ENCODE measurements at regions not wholly inside any gene's neighbourhood (a gene's known extent, or its start where the extent isn't known, plus 50 kb on each side); places are given as distances from the start of the nearest gene placed in this dataset.

GRCh38 chr7:25897261-25897782 is 254.7 kb upstream of the NFE2L3 start:
- no peak overlapping the region for H3K4me3 ChIP-seq (ENCODE audit: low read depth, low read length)
- ChIA-PET CTCF (interaction anchor here (0.6 to 10.2 kb wide), 9 partner anchors 194 to 1283 kb away, joined by 3 to 365 read pairs (median 6); no protein-coding TSS in a partner anchor), POLR2A (no interaction called here)
- H3K9me3 ChIP-seq (ENCODE audit: control insufficient read depth, insufficient read depth, low read length), result no peaks in the 10 kb centered on the region; the same call in 1 of the 2 replicates
- H3K27ac ChIP-seq (ENCODE audit: low read depth, low read length), result no peak overlapping the region
- peaks cover 21% of the 10 kb centered on the region for H3K27me3 ChIP-seq (ENCODE audit: control insufficient read depth, insufficient read depth, low read length)
- no peak for DNase-seq (ENCODE audit: low read depth, low spot score)
- no peak for TF ChIP-seq CTCF (IDR thresholded peaks at IDR 0.05; ENCODE audit: low read depth, low read length)

GRCh38 chr7:25900245-25900644 is 251.8 kb upstream of the NFE2L3 start:
- H3K27ac ChIP-seq (ENCODE audit: low read depth, low read length), result no peak overlapping the region
- no peak overlapping the region for H3K4me3 ChIP-seq (ENCODE audit: low read depth, low read length)
- ChIA-PET CTCF (interaction anchor here (1.0 to 2.2 kb wide), 3 partner anchors 7 to 465 kb away, joined by 3 to 12 read pairs (median 4); no protein-coding TSS in a partner anchor), POLR2A (no interaction called here)
- no peak for DNase-seq (ENCODE audit: low read depth, low spot score)
- H3K27me3 ChIP-seq (ENCODE audit: control insufficient read depth, insufficient read depth, low read length), result peaks cover 21% of the 10 kb centered on the region
- no peaks in the 10 kb centered on the region; the same call in 1 of the 2 replicates for H3K9me3 ChIP-seq (ENCODE audit: control insufficient read depth, insufficient read depth, low read length)
- no peak for TF ChIP-seq CTCF (IDR thresholded peaks at IDR 0.05; ENCODE audit: low read depth, low read length)

- ChIA-PET CTCF (interaction anchor here (0.6 to 2.2 kb wide), 3 partner anchors 8 to 1279 kb away, joined by 3 to 12 read pairs (median 4); no protein-coding TSS in a partner anchor), POLR2A (no interaction called here)
- no peak for DNase-seq (ENCODE audit: low read depth, low spot score)
- no peak for TF ChIP-seq CTCF (IDR thresholded peaks at IDR 0.05; ENCODE audit: low read depth, low read length)
- no peak overlapping the region for H3K4me3 ChIP-seq (ENCODE audit: low read depth, low read length)
- H3K27me3 ChIP-seq (ENCODE audit: control insufficient read depth, insufficient read depth, low read length), result peaks cover 14% of the 10 kb centered on the region
- H3K27ac ChIP-seq (ENCODE audit: low read depth, low read length), result no peak overlapping the region
- H3K9me3 ChIP-seq (ENCODE audit: control insufficient read depth, insufficient read depth, low read length), result no peaks in the 10 kb centered on the region
Measured at GRCh38 chr7:25900877-25901276, 251.1 kb upstream of the NFE2L3 start.

GRCh38 chr7:25901658-25902057 is 250.3 kb upstream of the NFE2L3 start:
- H3K27ac ChIP-seq (ENCODE audit: low read depth, low read length), result no peak overlapping the region
- ChIA-PET CTCF (interaction anchor here (1.7 to 2.2 kb wide), 2 partner anchors 9 to 464 kb away, joined by 4 to 12 read pairs; no protein-coding TSS in a partner anchor), POLR2A (no interaction called here)
- TF ChIP-seq CTCF (IDR thresholded peaks at IDR 0.05; ENCODE audit: low read depth, low read length), result no peak
- DNase-seq (ENCODE audit: low read depth, low spot score), result no peak
- H3K4me3 ChIP-seq (ENCODE audit: low read depth, low read length), result no peak overlapping the region
- H3K27me3 ChIP-seq (ENCODE audit: control insufficient read depth, insufficient read depth, low read length), result peaks cover 13% of the 10 kb centered on the region
- no peaks in the 10 kb centered on the region for H3K9me3 ChIP-seq (ENCODE audit: control insufficient read depth, insufficient read depth, low read length)

- ChIA-PET CTCF (interaction anchor here (1.0 to 2.2 kb wide), 2 partner anchors 13 to 459 kb away, joined by 3 to 7 read pairs; no protein-coding TSS in a partner anchor), POLR2A (no interaction called here)
- H3K27ac ChIP-seq (ENCODE audit: low read depth, low read length), result no peak overlapping the region
- TF ChIP-seq CTCF (IDR thresholded peaks at IDR 0.05; ENCODE audit: low read depth, low read length), result no peak
- peaks cover 3% of the 10 kb centered on the region for H3K27me3 ChIP-seq (ENCODE audit: control insufficient read depth, insufficient read depth, low read length)
- no peak overlapping the region for H3K4me3 ChIP-seq (ENCODE audit: low read depth, low read length)
- no peaks in the 10 kb centered on the region for H3K9me3 ChIP-seq (ENCODE audit: control insufficient read depth, insufficient read depth, low read length)
- no peak for DNase-seq (ENCODE audit: low read depth, low spot score)
Measured at GRCh38 chr7:25906003-25906402, 246.0 kb upstream of the NFE2L3 start.

All from AG04450 (cell line).